Breast epithelium (tissue), 3 donors: ENCODE measurements at regions not wholly inside any gene's neighbourhood (a gene's known extent, or its start where the extent isn't known, plus 50 kb on each side); places are given as distances from the start of the nearest gene placed in this dataset.
"Not testable (repeated sequence)": the region's sequence is repeated elsewhere in the genome, so short reads cannot be mapped to it uniquely, and the experiment has no call there.

ENCODE experiments used
- CTCF ChIP-seq, 3 donors: fragments of 450-650 bp; IDR thresholded peaks; one replicate each; pipeline ENCODE4 v1.5.1; 2016 to 2017; ENCODE audit warnings: antibody characterized with exemption in 3 of 3, mild to moderate bottlenecking in 3 of 3, moderate library complexity in 3 of 3
- POLR2A ChIP-seq: fragments of 450-650 bp; IDR thresholded peaks from one replicate; pipeline ENCODE4 v1.6.1; 2016; ENCODE audit warnings: antibody characterized with exemption, mild to moderate bottlenecking, moderate library complexity

GRCh38 chr6:86012991-86013390, 370.3 kb upstream of the SYNCRIP start:
- not testable (repeated sequence) for TF ChIP-seq CTCF (IDR thresholded peaks at IDR 0.05); POLR2A
